NOMO-1 treated with DMSO at 0.1 percent for 48 hours (cell line): ENCODE measurements at regions not wholly inside any gene's neighbourhood (a gene's known extent, or its start where the extent isn't known, plus 50 kb on each side); places are given as distances from the start of the nearest gene placed in this dataset.

Source experiments
- DNase-seq: peaks from one replicate; lab custom pipeline; 2025; ENCODE audit not compliant: unreplicated experiment; lab: John Stamatoyannopoulos, UW

GRCh38 chr10:123449234-123449962, 216.8 kb upstream of the GPR26 start:
- no peak for DNase-seq

GRCh38 chr10:123450956-123451605, 215.1 kb upstream of the GPR26 start:
- DNase-seq: no peak

DNA sequence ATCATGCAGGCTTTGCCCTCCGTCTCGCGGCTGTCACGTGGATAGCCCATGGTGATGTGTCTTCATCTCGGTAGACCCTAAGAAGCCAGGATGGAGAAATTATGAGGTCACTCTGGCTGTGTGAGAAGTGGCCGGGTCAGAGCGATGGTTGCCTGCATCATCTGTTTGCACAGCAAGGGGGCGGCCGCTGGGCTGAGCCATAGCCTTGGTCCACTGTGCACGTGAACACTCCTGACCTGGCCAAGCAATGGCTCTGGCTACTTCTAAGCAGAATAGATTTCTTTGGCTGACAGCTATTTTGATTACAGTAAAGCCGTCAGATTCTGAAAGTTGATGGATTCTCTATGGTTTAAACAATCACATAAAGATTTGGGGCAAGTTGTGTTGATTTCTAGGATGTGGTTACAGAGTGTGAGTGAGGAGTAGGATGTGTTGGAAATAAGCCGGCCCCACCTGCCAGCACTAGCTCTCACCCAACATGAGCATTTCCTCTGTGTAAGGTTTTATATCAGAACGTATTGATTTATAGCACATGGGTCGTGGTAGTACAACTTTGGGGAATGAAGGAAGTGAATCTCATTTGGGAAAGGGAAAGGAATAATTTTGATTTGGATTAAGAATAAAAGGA, 214.4 kb upstream of the GPR26 start:
- DNase-seq: no peak

DNA sequence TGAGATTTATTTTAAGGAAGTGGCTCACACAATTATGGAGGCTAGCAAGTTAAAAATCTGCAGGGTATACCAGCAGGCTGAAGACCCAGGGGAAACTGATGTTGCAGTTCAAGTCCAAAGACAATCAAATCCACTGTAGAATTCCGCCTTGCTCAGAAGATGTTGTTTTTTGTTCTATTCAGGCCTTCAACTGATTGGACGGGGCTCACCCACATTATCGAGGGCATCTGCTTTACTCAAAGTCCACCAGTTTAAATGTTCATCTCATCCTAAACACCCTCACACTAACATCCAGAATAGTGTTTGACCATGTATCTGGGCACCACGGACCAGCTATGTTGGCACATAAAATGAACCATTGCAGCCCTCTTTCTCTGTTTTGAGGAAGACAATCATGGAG, 211.2 kb upstream of the GPR26 start:
- DNase-seq: no peak

DNA sequence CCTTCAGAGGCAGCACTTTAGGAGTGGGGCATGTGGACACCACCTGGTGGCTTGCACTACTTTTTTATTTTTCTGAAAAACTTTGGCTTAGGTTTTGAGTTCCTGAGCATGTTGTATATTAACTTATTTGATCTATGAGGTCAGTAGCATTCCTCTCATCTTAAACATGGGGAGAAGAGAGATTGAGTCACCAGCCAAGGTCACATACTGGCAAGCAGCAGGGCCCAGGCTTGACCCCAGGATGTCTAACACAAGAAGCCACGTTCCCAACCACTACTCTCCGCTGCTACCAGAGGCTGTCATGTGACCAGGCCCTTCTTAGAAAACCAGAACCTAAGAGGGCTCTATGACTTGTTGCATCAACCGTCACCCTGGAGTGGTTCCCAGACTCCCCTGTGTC, 210.3 kb upstream of the GPR26 start:
- DNase-seq: no peak

- DNase-seq: no peak
Observed at GRCh38 chr10:123458933-123459332, 207.2 kb upstream of the GPR26 start.

DNA sequence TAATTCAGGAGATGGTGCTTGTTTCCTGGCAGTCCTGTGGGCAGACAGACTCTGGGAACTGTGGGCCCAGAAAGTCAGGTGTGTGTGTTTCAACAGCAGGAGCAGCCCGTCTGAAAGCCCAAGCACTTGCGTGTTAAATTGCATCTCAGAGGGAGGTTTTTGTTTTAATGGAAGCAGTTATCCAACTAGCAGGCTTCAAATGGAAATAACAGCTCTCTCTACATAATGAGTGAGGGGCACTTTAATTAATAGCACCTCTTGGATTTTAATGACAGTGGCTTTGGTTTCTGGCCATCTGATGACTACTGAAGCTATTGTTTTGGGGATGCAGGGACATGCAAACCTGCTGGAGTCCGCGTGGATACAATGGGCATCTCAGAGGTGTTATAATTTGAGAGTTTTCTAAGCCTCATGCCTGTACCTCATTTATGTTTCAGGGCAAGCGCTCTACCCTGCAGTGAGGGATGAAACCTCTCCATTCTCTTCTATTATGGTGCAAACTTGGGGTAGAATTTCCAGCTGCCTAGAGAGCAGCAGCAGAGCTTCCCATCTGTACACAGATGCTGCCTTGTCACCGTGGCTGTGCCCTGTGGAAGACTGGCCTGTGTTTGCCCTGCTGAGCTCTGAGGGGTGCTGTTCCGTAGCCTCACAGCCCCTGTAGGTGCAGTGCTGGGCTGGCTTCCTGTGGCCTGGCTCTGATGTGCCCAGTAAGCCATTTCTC, 206.6 kb upstream of the GPR26 start:
- no peak for DNase-seq

DNA sequence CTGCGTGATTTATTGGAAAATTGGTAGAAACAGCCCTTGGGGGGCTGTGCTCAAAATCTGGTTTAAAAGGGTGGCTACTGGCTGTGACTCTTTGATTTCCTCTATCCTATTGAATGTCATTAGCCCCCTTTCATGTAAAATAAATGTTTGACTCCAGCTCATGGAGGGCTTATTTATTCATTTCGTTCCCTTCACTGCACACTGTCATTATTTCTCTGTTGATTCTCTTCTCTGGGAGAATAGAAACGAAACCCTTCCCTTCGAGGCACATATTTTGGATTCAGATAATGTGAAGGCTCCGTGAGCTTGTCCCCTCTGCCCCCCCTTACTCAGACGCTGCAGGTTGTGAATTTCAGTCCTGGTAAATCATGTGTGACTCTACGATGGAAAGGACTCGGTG, 203.9 kb upstream of the GPR26 start:
- no peak for DNase-seq

DNA sequence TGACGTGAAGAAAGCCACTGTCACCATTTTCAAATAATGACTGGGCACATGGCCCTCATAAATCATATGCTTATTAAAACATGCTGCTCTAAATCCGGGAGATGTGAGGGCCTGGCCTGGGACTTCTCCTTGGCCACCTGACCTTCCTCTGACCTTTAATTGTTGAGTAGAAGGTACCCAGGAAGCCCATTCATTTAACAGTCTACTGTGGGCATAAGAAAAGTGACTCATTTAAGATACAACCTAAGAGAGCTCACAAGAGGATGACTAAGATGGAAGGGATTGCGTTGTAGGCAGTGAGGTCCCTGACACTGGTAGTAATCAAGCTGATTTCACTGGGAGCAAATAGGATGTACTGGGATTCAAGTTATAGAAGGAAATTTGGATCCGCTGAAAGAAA, 203.4 kb upstream of the GPR26 start:
- peak; percentile 8 for DNase-seq

- peak; percentile 33 for DNase-seq
Observed at GRCh38 chr10:123463181-123463580, 203.0 kb upstream of the GPR26 start.

DNA sequence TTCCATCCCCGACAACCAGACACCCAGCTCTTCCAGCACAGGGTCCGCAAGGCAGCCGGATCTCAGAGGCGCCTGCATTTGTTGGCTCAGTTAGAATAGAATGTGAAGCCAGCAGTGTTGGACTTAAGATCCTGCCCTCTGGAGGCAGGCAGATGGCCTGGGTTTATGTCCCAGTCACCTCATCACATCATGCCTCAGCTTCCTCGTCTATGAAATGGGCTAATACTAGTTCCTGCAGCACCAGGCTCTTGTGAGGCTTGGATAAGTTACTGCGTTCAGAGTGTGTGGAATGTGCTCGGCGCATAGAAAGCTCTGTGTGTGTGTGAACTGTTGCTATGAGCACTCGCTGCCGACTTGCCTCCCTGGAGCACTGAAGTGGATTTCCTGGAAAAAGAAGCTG, 202.5 kb upstream of the GPR26 start:
- DNase-seq: no peak

GRCh38 chr10:123464430-123465323, 201.5 kb upstream of the GPR26 start:
- peak; percentile 84 for DNase-seq

DNA sequence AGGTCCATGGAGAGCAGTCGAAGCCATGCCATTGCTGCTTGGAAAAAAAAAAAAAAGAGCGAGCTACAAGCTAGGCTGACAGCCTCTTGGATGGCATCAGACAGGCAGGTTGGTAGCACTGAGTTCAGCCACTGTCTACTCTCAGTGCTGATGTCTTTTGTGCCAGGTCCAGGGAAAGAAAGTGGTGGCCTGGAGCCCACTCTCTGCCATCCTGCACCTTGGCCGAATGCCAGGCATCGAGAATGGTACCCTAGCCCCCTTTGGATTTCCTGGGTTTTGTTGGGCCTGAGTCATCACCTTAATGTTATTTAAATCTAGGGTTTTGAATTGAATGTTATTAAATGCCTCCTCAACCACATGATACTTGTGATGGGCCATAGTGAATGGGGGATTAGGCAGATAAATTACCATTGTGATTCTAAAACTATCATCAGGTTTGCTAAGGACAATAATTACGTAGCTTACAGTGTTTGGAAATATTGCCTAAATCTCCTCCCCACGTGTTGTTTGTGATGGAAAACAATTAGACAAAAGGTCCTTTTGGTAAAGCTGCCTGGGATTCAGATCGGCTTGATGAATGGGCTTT, 195.7 kb upstream of the GPR26 start:
- DNase-seq: no peak

DNA sequence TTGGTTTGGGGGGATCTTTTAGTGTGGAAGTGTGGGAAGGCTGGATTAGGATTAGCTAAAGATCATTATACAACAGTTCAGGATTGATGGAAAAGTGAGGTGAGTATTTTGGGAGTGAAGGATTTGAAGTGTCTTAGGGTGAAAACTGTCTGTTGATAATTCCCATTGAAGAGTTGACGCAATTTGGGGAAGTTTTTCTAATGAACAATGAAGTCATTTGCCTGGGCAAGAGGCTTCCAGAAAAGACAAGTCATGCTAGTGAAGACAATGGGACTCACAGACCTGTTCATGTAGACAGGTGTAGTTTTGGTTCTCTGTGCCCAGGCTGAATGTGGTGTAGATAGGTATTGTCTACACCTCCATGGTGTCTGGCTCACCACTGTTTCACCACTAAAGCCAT, 194.3 kb upstream of the GPR26 start:
- DNase-seq: no peak

DNA sequence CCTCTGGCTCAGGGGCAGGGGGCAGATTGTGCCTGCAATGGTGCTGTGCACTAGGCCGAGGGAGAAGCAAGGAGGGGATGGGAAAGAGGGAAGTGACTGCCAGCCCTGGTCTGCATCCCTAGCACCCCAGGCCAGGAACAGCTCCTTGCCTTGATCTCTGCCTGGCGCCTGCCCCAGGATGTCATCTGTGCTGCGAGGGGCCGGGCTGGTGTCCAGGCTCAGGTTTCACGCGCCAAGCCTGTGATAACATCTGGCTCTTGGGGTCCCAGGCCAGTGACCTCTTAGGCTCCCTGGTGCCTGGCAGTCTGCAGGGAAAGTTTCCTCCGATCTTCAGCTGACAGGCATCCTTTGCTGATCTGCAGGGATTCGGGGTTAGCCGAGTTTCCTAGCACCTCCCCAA, 193.5 kb upstream of the GPR26 start:
- no peak for DNase-seq

DNA sequence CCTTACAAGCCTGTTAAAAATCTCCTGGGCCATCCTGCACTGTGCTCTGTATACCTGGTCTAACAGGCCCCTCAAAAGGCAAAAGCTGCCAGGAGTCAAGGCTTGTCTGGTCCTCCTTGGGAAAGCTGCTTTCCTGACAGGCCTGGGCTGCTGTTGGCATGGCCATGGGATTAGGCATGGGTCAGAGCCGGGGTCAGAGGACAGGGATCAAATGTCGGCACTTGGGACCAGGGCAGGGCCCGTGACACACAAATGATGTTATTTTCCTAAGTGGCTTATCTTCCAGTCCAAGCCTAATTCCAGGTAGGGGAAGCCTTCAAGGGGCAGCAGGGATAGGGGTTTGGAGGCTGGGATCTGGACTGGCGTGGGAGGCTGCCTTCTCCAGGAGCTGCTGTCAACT, 191.5 kb upstream of the GPR26 start:
- DNase-seq: no peak

GRCh38 chr10:123475466-123475865, 190.7 kb upstream of the GPR26 start:
- DNase-seq: no peak

GRCh38 chr10:123478116-123478515, 188.0 kb upstream of the GPR26 start:
- no peak for DNase-seq

GRCh38 chr10:123479640-123480039, 186.5 kb upstream of the GPR26 start:
- DNase-seq: no peak

DNA sequence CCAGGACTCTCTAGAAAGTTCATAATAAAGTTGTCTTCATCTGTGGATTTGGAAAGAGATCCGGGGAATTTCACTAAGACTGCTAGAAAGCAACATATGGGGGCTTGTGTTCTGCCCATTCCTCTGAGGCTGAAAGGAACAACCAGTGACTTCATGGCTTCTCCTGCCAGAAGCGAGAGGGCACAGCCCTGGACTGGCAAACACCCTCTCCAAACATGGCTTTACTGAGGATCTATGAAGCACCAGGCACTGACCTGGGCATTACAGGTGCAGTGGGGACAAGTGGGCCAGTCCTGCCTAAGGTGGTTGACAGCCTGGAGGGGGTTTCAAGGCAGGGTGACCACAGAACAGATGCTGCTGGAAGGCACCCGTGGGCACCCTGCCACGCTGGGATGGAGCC, 185.8 kb upstream of the GPR26 start:
- no peak for DNase-seq
